ENCODE measurements at regions not wholly inside any gene's neighbourhood (a gene's known extent, or its start where the extent isn't known, plus 50 kb on each side); places are given as distances from the start of the nearest gene placed in this dataset.

DNA sequence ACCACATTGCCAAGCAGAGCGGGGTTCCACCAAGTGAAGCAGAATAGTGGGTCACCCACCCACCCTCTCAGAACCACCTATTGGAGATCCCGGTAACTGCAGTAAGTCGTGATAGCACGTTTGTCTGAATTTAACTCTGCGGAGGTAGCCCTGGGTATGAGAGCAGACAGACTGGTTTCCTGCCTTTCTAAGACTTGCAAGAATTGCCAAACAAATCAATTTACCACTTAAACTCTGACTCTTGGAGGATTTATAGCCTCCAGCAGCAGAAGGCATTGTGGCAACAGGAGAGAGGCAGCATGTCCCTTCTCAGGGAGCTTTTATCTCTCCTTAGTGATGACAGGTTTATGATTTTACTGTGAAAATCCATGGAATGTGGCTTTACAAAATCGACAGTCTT, 287.9 kb upstream of the FMN2 start:
- intact Hi-C loops (cut with micrococcal nuclease) = no loop called here
- H3K4me3 Mint-ChIP-seq = no peak overlapping the region
- no peak for DNase-seq
- peaks cover 3% of the 10 kb centered on the region for H3K9me3 Mint-ChIP-seq
- ATAC-seq (ENCODE audit: low read depth) = no peak
- H3K36me3 Mint-ChIP-seq (ENCODE audit: low read depth) = no peaks in the 10 kb centered on the region
- POLR2A ChIA-PET = no interaction called here
- no peak overlapping the region for H3K27ac Mint-ChIP-seq
- H3K4me1 Mint-ChIP-seq = no peaks in the 10 kb centered on the region
- H3K27me3 Mint-ChIP-seq = no peaks in the 10 kb centered on the region
- TF ChIP-seq, protein P1, sequence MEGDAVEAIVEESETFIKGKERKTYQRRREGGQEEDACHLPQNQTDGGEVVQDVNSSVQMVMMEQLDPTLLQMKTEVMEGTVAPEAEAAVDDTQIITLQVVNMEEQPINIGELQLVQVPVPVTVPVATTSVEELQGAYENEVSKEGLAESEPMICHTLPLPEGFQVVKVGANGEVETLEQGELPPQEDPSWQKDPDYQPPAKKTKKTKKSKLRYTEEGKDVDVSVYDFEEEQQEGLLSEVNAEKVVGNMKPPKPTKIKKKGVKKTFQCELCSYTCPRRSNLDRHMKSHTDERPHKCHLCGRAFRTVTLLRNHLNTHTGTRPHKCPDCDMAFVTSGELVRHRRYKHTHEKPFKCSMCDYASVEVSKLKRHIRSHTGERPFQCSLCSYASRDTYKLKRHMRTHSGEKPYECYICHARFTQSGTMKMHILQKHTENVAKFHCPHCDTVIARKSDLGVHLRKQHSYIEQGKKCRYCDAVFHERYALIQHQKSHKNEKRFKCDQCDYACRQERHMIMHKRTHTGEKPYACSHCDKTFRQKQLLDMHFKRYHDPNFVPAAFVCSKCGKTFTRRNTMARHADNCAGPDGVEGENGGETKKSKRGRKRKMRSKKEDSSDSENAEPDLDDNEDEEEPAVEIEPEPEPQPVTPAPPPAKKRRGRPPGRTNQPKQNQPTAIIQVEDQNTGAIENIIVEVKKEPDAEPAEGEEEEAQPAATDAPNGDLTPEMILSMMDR (IDR thresholded peaks at IDR 0.05) = no peak
- CTCF ChIA-PET = no interaction called here

DNA sequence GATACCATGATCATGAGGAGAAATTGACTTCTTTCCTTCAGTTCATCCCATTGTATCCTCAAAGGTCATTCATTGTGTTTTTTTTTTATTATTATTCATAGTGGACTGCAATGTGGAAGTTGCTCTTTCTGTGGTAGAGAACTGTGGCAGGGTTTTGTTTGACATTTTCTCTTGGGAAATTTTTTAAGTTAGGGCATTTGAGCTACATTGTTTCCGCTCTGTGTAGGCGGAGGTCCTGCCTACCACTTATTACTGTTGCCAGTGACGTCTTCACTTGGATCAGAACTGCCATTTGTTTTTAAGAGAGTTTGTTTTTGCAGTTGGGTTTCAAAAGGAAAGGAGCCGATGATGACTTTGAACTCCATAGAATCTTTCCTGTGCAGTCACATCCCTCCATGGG, 287.4 kb upstream of the FMN2 start:
- Mint-ChIP-seq H3K27ac (no peak overlapping the region), H3K27me3 (no peaks in the 10 kb centered on the region), H3K4me1 (no peaks in the 10 kb centered on the region), H3K4me3 (no peak overlapping the region), H3K9me3 (peaks cover 3% of the 10 kb centered on the region), H3K36me3 (ENCODE audit: low read depth) (no peaks in the 10 kb centered on the region)
- no peak for DNase-seq
- intact Hi-C loops (cut with micrococcal nuclease) = no loop called here
- POLR2A ChIA-PET = no interaction called here
- ATAC-seq (ENCODE audit: low read depth) = no peak
- TF ChIP-seq, protein P1 (IDR thresholded peaks at IDR 0.05) = no peak
- CTCF ChIA-PET = no interaction called here

DNA sequence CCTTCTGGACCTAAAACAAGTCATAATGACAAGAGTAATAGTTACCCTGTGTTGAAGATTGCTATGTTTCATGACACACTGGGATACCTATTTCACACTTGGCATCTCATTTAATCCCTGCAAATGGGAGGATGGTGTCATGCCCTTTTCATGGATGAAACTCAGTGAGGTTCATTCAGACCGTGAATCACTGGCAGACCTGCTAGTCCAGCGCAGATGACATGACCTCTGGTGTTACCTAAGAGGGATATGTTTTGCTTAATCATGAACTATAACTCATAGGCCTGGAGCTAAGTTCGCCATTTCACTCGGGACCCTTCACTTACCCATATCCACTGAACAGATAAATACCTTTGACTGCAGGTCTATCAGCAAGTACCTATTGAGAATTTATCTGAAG, 286.6 kb upstream of the FMN2 start:
- POLR2A ChIA-PET = no interaction called here
- no peak overlapping the region for H3K4me3 Mint-ChIP-seq
- no peak for DNase-seq

DNA sequence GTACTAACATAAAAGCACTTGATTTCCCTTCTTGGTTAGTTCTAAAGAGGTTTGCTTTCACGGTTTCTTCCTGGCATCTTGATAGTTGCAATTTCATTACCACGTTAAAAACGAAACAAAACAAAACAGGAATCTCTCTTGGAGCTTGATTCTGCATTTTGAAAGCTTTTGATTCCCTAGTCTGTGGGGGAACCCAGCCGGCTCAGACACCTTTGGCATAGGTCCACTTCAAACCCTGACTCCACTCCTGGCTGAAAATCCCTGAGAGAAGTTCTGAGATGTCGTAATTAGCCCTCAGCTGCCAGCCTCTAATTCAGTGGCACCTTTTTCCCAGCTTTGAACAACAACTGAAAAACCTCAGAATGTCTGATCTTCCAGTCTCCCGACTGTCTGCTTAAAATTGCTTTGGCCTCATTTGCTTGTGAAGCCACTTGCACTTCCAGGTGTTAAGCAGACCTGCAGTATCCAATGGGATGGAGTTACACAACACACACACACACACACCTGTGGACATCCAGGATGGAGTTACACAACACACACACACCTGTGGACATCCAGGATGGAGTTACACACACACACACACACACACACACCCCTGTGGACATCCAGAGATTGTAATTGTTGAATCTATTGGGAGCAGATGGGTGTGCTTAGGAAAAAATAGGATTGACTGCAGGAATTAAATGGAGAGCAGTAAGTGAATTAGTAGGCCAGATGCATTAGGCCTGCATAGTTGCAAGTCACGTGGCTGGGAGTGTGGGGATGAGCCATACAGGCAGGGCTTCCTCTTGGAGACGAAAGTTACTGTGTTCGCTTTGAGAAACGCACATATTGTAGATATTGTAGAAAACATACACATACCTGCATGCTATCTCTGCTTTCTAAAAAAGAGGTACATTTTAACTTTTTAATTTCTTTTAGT, 285.6 kb upstream of the FMN2 start:
- CTCF ChIA-PET = no interaction called here
- TF ChIP-seq, protein P1 (IDR thresholded peaks at IDR 0.05) = no peak
- Mint-ChIP-seq H3K9me3 (peaks cover 3% of the 10 kb centered on the region), H3K36me3 (ENCODE audit: low read depth) (no peaks in the 10 kb centered on the region), H3K27me3 (no peaks in the 10 kb centered on the region), H3K4me3 (no peak overlapping the region), H3K4me1 (no peaks in the 10 kb centered on the region), H3K27ac (no peak overlapping the region)
- intact Hi-C loops (cut with micrococcal nuclease) = no loop called here
- POLR2A ChIA-PET = no interaction called here
- DNase-seq (no peak), ATAC-seq (ENCODE audit: low read depth) (no peak)

More for the DNA sequence above, 286.6 kb upstream of the FMN2 start:
- H3K27me3 Mint-ChIP-seq = no peaks in the 10 kb centered on the region
- no peak overlapping the region for H3K27ac Mint-ChIP-seq
- intact Hi-C loops (cut with micrococcal nuclease) = no loop called here
- TF ChIP-seq, protein P1 (IDR thresholded peaks at IDR 0.05) = no peak
- no peak for ATAC-seq (ENCODE audit: low read depth)
- peaks cover 3% of the 10 kb centered on the region for H3K9me3 Mint-ChIP-seq
- no peaks in the 10 kb centered on the region for H3K4me1 Mint-ChIP-seq
- CTCF ChIA-PET = no interaction called here
- H3K36me3 Mint-ChIP-seq (ENCODE audit: low read depth) = no peaks in the 10 kb centered on the region

DNA sequence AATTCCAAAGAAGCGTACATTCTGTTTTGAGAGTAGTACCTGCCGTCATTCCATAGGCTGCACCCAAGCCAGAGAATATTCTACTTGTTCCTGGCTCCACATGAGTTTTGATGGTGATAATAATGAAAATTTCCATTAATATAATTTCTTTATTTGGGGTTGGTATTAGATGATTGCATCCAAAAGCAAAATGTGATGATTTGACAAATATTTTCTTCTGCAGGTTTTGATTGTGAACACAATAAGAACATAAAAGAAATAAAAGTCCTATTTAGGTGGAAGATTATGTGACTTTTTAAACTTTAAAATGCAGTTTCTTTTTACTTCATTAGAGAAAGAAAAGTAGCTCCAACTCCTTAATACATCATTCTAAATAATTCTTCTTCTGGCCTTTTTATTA, 284.8 kb upstream of the FMN2 start:
- Mint-ChIP-seq H3K36me3 (ENCODE audit: low read depth) (no peaks in the 10 kb centered on the region), H3K4me3 (no peak overlapping the region), H3K9me3 (peaks cover 3% of the 10 kb centered on the region), H3K4me1 (no peaks in the 10 kb centered on the region), H3K27ac (no peak overlapping the region), H3K27me3 (no peaks in the 10 kb centered on the region)
- POLR2A ChIA-PET = no interaction called here
- ATAC-seq (ENCODE audit: low read depth) = no peak
- DNase-seq = no peak
- intact Hi-C loops (cut with micrococcal nuclease) = no loop called here
- TF ChIP-seq, protein P1 (IDR thresholded peaks at IDR 0.05) = no peak
- CTCF ChIA-PET = no interaction called here

Data from activated B cell treated with CpG ODN at 0.5 μM for 24 hours (primary cell).